Right renal pelvis (tissue), 4 donors: ENCODE measurements at regions not wholly inside any gene's neighbourhood (a gene's known extent, or its start where the extent isn't known, plus 50 kb on each side); places are given as distances from the start of the nearest gene placed in this dataset.

Experiments used
- DNase-seq, 4 donors: peaks; one replicate each; pipeline ENCODE4 v3.0.0-alpha.2; 2013; ENCODE audit warnings: low read depth in 4 of 4, low spot score in 3 of 4, missing footprints in 1 of 4

DNA sequence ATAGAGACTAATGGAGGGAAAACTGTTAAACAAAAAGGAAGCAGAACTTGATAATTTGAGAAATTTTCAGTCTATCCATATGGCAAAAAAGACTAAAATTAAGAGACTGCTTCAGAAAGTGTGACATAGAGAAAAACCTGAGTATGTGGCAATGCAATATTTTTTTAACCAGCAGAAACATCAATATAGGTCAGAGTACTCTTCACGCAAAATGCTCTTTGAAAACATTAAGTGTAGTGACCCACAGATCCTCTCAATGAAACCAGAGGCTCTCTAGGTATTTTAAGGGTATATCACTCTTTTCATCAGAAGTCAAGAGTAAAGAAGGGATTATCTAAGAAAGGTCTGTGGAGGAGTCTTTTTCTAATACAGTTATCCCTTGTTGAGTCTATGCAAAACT, 1394.8 kb downstream of the DSC3 start:
- DNase-seq, result no peak

DNA sequence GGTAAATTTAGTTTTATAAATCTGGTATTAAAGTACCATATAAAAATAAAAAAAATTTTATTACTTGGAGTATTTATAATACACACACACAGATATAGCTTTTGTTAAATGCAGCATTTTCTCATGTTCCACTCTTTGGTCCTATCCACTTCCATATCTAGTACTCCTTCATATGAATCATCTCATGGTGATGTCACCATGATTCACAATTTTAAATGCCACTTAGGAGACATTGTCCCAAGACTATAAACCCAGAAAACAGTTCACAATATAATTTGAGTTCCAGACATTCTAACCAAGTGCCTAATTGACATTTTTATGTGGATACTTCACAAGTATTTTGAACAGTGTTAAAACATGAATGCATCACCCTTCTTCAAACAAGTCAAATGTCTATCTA, 1398.3 kb downstream of the DSC3 start:
- no peak for DNase-seq

DNA sequence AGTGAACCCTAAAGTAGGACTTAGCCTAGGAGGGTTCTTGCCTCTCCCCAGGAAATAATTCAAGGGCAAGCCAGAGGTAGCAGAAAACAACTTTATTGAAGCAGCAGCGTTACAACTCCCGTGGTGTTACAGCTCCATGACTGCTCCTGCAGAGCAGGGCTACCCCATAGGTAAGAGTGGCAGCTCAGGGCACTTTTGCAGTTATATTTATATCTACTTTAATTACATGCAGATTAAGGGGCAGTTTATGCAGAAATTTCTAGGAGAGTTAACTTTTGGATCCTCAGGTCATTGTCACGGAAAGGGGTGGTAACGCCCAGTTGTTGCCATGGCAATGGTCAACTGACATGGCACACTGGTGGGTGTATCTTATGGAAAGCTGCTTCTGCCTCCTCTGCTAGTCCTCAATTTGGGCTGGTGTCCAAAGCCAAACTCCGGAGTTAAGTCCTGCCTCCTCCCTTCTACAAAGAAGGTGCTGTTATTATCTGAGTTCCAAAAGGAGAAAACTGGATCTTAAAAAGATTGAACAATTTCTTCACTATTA, 1413.0 kb downstream of the DSC3 start:
- no peak for DNase-seq

DNA sequence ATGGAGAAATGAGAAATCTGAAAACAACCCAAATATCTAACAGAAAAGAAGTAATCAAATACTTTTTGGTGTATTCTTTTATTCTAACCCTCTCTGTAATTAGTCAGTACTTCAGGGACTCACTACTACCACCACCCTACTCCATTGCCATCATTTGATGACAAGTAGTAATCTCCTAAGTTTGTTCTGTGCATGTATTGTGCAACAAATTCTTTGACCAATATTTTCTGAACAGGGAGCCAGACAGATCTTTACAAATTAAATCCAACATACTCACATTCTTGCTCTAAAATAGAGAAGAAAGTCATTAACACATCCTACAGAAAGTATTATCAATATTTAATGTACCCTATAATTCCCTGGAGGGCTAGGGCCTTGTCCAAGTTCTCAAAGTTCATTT, 1416.4 kb downstream of the DSC3 start:
- no peak for DNase-seq

DNA sequence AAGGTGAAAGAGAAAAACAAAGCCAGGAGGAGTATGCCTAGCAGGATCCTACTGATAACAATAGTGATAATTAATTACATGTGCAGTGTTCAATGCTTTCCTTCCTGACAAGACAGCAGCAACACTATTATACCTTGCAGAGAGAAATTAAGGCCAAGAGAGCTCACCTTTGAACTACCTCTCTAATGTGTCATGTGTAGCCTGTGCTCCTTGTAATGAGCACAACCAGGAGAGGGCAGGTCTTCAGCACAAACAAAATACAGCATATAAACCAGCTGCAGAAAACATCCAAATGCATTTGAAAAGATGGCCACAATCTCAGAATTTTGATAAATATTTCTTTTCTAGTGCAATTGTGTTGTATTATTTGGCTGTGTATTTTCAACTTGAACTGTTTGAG, 1425.7 kb downstream of the DSC3 start:
- DNase-seq, result no peak

DNA sequence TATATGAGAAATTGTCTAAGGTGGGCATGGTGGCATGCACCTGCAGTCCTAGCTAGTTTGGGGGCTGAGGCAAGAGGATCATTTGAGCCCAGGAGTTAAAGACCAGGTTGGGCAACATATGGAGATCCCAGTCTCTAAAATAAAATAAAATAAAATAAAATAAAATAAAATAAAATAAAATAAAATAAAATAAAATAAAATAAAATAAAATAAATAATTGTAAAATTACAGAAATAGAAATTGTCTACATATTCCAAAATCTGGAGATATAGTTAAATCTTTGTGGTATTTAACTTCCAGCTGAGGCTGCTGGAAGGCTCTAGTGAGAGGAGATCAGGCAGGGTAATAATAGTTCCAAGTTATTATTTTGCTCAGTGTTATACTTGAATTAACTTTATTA, 1432.1 kb upstream of the CDH2 start:
- DNase-seq, result no peak

DNA sequence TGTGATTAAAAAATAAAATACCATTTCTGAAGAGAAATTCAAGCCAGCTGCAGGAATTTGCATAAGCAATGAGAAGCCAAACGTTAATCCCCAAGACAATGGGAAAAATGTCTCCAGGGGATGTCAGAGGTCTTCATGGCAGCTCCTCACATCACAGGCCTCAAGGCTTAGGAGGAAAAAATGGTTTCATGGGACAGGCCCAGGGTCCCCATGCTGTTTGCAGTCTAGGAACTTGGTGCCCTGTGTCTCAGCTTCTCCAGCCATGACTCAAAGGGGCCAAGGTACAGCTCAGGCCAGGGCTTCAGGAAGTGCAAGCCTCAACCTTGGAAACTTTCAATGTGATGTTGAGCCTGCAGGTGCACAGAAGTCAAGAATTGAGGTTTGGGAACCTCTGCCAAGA, 1428.4 kb upstream of the CDH2 start:
- no peak for DNase-seq

DNA sequence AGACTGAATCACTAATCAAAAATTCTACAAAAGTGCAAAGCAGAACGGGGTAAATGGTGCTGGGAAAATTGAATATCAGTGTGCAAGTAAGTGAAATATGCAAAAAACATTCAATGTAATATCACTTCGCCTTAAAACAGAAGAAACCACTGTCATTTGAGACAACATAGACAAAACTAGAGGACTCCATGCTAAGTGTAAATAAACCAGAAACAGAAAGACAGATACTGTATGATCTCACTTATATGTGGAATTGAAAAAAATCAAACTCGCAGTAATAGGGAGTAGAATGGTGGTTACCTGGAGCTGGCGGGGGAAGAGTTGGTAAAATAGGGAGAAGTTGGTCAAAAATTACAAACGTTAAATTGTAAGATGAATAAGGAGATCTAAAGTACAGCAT, 1420.0 kb upstream of the CDH2 start:
- DNase-seq, result no peak

DNA sequence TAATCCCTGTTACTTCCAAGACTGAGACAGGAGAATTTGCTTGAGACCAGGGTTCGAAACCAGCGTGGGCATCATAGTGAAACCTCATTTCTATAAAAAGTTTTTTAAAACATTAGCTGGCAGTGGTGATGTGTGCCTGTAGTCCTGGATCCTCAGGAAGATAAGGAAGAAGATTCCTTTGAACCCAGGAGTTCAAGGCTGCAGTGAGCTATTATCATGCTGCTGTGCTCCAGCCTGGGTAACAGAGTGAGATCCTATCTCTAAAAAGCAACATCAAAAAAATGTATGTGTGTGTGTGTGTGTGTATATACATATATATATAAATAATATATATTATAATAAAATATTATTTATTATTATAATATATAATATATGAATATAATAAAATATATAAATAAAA, 1417.6 kb upstream of the CDH2 start:
- DNase-seq, result no peak

DNA sequence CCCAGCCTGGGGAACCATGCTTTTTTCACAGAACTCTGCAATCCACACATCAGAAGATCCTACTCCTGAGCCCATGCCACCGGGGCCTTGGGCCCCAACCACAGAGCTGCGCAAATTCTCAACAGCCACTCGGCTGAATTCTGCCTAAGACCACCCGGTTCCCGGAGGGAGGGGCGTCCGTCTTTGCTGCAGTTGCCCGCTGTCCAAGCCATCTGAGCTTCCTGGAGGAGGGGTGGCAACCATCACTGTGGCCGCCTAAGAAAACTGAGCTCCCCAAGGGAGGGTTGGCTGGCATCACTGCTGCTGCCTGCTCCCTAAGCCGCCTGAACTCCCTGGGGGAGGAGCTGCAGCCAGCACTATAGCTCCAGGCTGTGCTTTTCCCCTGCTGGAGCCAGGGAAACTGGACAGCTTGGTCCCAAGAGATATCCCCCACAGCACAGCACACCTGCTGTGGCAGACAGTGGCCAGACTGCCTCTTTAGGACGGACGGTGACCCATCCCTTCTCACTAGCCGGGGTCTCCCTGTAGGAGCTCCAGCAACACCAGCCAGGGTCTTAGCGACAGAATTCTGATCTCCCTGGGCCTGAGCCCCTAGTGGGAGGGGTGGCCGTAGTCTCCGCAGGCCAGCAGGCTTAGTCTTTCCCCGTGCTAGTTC, 1411.6 kb upstream of the CDH2 start:
- DNase-seq, result no peak

DNA sequence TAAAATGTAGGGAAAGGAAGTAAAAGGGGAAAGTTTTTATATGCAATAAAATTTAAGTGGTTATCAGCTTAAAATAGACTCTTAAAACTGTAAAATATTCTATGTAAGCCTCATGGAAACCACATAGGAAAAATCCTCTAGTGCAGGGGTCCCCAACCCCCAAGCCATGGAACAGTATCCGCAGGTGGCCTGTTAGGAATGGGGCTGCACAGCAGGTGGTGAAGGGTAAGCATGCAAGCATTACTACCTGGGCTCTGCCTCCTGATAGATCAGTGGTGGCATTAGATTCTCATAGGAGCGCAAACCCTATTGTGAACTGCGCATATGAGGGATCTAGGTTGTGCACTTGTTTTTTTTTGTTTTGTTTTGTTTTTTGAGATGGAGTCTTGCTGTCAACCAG, 1409.3 kb upstream of the CDH2 start:
- DNase-seq, result no peak

DNA sequence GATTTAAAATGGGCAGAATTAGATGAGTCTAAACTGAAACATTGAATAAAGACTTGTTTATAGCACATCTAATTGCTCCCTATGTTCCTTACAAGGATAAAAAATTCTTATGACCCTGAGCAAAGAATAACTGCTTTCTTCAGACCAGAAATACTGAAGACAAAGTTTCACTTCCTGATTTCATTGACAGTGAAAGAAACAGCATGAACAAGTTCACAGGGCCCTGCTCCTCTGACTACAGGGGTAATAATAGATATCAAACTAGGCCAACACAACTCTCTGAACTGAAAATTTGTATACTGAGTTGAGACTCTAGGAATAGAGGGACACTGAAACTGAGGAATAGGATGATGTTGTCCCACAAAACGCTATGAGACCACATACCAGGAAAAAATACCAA, 1383.3 kb upstream of the CDH2 start:
- no peak for DNase-seq

DNA sequence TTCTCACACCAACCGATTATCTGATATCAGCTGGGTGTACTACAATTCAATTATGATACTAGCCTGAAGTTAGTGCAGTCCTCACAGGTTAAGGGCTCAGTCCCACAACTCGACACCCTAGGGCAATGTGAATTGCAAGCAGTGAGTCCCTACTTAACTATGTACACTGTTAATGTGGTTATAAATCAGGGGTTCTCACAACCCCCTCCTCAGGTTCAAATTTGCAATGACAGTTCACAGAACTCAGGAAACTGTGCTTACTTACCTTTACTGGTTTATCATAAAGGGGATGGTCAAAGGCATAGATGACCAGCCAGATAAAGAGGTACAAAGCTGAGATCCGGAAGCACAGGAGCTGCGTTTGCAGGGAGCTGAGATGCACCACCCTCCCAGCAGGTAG, 1379.1 kb upstream of the CDH2 start:
- no peak for DNase-seq

DNA sequence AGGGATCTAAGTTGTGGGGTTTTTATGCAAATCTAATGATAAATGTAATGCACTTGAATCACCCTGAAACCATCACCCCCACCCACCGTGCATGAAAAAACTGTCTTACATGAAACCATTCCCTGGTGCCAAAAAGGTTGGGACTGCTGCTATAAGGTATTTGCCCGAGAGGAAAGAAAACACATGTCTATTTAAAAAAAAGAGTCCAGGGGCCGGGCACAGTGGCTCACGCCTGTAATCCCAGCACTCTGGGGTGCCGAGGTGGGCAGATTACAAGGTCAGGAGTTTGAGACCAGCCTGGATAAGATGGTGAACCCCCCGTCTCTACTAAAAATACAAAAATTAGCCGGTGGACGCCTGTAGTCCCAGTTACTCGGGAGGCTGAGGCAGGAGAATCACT, 1372.8 kb upstream of the CDH2 start:
- no peak for DNase-seq

DNA sequence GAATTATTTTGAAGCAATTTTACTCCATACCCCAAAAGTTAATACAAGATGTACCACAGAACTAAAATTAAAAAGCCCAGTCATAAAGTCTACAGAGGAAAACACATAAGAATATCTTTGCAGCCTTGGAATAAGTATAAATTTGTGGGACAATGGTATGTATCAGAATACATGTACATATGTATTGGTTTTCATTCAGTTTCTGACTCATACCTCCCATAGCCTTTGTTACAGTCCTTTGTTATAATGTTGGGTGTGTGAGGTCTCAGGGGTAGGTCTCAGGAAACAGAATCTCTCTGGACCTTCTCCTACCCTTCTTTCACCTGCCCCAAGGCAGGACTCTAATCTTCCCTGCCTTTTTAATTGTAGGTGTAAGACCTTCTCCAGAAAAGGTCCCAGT, 1370.7 kb upstream of the CDH2 start:
- DNase-seq, result no peak

DNA sequence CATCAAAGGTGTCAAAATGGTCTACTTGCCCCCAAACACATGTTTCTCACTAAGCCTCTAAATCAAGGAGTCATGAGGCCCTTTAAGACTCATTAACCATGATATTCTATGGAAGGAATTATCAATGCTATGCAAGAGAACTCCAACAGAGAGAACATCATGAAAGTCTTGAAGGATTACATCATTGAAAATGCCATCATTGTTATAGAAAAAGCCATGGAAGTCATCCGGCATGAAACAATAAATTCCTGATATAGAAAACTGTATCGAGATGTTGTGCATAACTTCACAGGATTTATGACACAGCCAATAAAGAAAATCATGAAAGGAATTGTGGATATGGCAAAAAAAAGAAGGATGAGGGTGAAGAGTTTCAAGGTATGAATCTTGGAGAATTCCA, 1363.6 kb upstream of the CDH2 start:
- DNase-seq, result no peak

DNA sequence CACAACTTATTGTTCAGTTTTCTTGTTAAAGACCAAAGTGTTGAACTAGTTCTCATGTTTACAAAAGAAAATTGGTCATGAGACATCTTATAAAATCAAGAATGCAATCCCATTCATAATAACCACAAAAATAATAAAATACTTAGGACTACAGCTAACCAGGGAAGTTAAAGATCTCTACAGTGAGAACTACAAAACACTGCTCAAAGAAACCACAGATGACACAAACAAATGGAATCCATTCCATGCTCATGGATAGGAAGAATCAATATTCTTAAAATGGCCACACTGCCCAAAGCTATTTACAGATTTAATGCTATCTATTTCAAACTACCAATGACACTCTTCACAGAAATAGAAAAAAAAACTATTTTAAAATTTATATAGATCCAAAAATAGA, 1354.8 kb upstream of the CDH2 start:
- no peak for DNase-seq

DNA sequence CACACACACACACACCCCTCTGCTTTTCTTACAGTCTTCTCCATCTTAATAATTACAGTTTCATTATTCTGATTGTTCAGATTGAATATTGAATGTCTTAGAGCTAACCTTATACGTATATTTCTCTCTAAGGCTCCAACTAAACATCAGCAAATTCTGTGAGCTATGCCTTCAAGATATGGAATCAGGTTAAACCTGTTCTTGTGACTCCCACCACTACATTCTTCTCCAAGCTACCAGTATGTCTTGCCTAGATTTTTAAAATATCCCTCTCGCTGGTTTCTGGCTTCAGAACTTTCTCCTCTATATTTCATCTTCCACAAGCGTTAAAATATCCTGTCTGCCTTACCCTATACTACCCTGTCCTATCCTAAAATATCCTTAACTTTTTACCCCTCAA, 1346.4 kb upstream of the CDH2 start:
- DNase-seq, result no peak

DNA sequence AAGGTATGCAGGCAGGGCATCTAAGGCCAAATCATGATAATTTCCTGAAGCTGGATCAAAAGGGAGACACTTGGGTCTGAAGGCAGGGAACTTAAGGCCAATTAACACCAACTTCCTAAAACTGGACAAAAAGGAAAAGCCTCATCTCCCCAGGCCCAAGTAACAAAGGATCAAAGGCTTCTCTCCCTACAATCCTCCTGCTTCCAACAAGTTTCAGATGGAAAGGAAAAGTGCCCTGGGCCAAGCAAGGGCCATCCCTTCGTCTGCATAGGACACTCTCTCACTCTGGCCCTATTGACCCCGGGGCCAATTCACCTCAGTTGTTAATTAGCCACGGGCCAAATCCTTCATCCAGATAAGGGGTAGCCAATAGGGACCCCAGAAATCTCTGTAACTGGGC, 1335.8 kb upstream of the CDH2 start:
- no peak for DNase-seq

DNA sequence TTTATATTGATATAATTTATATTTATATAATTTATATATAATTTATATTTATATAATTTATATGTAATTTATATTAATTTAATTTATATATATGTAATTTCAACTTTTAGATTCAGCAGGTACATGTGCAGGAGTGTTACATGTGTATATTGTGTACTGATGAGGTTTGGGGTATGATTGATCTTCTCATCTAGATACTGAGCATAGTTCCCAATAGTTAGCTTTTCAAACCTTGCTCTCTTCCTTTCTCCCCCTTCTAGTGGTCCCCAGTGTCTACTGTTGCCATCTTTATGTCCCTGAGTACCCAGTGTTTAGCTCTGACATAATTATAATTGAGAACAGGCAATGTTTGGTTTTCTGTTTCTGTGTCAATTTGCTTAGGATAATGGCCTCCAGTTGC, 1335.3 kb upstream of the CDH2 start:
- DNase-seq, result no peak

DNA sequence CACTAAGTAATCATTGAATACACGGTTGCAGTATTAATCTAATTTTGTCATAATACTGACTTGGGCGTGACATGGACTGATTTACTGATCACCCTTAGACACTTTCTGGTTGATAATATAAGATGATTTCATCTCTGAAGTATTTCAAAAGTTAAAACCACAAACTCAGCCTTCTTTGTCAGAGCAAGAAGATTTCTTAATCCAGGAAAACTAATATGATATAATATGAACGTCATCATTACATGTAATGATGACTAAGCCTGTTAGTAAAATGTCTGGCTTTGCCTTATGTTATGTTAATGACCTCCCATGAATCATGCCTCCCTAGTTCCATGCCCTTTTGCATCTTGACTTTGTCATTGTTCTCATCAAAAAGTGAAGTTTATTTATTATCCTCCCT, 1325.0 kb upstream of the CDH2 start:
- DNase-seq, result no peak

DNA sequence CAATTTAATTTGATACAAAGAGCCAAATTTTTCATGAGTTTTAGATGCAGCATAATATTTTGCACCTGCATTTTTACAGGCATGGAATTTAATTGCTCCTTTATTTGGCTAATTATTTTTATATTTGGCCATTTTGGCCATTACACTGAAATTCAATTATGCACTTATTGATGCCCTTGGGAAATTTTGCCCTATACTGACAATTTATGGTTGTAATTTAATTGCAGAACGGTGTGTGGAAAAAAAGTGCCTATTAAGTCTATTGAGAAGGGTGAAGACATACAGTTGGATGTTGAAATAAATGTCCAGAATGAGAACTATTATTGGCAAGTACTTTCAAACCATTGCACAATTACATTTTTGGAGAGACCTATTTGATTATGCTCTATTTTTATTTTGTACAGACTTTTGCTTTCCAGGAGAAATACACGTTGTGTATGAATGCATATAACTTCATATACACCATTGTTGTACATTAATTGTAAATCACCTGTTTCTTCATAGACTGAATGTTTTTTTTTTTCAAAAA, 1319.3 kb upstream of the CDH2 start:
- no peak for DNase-seq

DNA sequence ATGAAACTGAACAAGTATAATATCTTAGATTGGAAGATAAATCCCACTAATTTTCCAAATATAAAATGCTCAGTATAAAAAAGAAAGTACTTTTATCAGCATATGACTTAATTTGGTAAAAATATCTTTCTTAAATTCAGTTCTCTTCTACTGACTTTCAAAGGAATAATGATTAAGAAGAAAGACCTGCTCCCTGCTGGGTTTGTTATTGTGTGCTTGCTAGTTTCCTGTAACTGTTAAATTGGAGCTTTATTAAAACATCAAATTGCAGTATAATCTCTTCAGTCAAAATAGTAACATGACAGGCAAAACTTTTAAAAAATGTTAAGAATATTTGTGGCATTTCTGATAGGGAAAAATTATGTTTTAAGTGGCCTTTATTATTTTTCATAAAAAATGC, 1317.4 kb upstream of the CDH2 start:
- DNase-seq, result no peak
